ENCODE measurements at regions not wholly inside any gene's neighbourhood (a gene's known extent, or its start where the extent isn't known, plus 50 kb on each side); places are given as distances from the start of the nearest gene placed in this dataset.

DNA sequence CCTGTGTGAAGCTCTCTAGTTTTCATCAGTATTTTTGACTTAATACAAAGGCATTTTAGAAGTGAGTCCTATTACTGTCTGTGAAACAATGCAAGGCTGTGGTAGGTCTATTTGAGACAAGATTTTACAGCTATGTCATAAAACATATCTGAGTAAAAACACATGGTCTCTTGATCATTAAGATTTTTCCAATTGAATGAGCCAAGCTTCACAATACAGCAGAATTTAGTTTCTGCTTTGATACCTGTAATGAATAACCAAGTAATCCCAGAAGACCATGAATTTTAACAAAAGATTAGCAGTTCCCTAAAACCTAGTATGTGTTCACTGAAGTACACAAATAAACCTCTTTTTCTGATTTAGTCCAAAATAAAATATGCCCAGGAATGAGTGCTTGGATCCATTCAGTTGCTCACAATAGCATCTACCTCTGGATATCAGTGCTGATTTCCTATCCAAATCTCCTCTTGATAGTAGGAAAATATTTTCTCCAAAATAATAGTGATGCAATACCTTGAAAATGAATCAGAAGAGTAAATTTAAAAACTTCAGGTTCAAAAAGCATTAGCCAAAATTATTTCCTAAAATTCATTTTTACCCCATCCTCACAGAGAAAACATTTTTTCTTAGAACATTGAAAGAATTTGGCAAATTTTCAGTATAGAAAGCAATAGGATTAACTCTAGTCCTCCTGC is 533.5 kb upstream of the SGCG start:
- no peaks in the 10 kb centered on the region for H3K9me3 ChIP-seq (ENCODE audit: control insufficient read depth in 3 of 3, low read length in 3 of 3)
- no peaks in the 10 kb centered on the region for H3K36me3 ChIP-seq (ENCODE audit: control insufficient read depth in 3 of 3, insufficient read depth in 3 of 3, low read length in 3 of 3)
- H3K27ac ChIP-seq (ENCODE audit: low read depth, low read length) = no peak overlapping the region
- no peaks in the 10 kb centered on the region for H3K4me1 ChIP-seq (ENCODE audit: control insufficient read depth in 3 of 3, insufficient read depth in 3 of 3, low read length in 3 of 3)
- no peak overlapping the region for H3K9ac ChIP-seq (ENCODE audit: low read depth in 1 of 3, low read length in 3 of 3)
- no peak overlapping the region for H3K4me3 ChIP-seq (ENCODE audit: low read length in 3 of 3)
- H3K27me3 ChIP-seq (ENCODE audit: control insufficient read depth in 3 of 3, insufficient read depth in 3 of 3, low read length in 3 of 3) = no peaks in the 10 kb centered on the region

DNA sequence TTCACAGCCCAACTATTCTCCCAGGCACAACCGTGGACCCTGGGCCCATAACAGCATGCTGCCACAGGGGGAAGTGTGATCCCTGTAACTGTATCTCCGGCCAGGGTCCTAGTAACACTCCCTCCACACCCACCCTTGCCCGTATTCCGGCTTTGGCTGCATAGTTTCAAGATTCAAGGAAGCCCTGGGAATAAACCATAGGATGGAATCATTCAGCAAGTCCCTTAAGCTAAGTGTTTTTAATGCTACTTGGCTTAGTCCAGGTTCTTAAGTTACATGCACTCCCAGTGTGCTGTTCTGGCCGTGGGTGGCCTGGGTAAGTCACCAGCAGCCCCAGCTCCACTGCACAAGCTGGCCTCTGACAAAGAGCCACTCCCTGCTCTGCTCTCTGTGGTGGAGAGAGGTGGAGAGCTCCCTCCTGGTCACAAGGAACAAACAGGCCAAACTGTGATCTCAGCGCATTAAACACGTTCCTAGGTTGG is 532.4 kb upstream of the SGCG start:
- Histone ChIP-seq H3K4me3 (ENCODE audit: low read length in 3 of 3) (no peak overlapping the region), H3K36me3 (ENCODE audit: control insufficient read depth in 3 of 3, insufficient read depth in 3 of 3, low read length in 3 of 3) (no peaks in the 10 kb centered on the region)

DNA sequence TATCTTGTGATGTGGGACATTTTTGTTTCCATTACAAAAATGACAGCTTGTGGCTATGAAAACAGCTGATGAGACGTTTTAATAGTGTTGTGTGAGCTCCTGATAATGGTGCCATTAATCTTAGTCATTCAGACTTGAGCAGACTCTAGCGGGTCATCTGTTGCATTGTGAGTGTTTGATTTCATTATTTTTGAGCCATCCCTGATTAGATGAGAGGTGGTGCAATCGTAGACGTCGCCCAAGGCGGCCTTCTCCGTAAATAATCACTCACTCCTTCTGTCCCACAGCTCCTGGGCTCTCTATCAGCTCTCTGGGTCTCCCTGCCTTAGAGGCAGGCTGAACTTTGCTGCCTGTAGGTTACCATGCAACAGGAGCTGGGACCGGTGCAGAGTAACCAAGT is 528.0 kb upstream of the SGCG start:
- Histone ChIP-seq H3K9ac (ENCODE audit: low read depth in 1 of 3, low read length in 3 of 3) (no peak overlapping the region), H3K27ac (ENCODE audit: low read depth, low read length) (no peak overlapping the region), H3K9me3 (ENCODE audit: control insufficient read depth in 3 of 3, low read length in 3 of 3) (no peaks in the 10 kb centered on the region), H3K4me3 (ENCODE audit: low read length in 3 of 3) (no peak overlapping the region), H3K27me3 (ENCODE audit: control insufficient read depth in 3 of 3, insufficient read depth in 3 of 3, low read length in 3 of 3) (no peaks in the 10 kb centered on the region), H3K4me1 (ENCODE audit: control insufficient read depth in 3 of 3, insufficient read depth in 3 of 3, low read length in 3 of 3) (no peaks in the 10 kb centered on the region), H3K36me3 (ENCODE audit: control insufficient read depth in 3 of 3, insufficient read depth in 3 of 3, low read length in 3 of 3) (no peaks in the 10 kb centered on the region)

More for the DNA sequence above, 532.4 kb upstream of the SGCG start:
- H3K9ac ChIP-seq (ENCODE audit: low read depth in 1 of 3, low read length in 3 of 3) = no peak overlapping the region
- H3K9me3 ChIP-seq (ENCODE audit: control insufficient read depth in 3 of 3, low read length in 3 of 3) = no peaks in the 10 kb centered on the region
- no peaks in the 10 kb centered on the region for H3K27me3 ChIP-seq (ENCODE audit: control insufficient read depth in 3 of 3, insufficient read depth in 3 of 3, low read length in 3 of 3)
- H3K4me1 ChIP-seq (ENCODE audit: control insufficient read depth in 3 of 3, insufficient read depth in 3 of 3, low read length in 3 of 3) = no peaks in the 10 kb centered on the region
- no peak overlapping the region for H3K27ac ChIP-seq (ENCODE audit: low read depth, low read length)

DNA sequence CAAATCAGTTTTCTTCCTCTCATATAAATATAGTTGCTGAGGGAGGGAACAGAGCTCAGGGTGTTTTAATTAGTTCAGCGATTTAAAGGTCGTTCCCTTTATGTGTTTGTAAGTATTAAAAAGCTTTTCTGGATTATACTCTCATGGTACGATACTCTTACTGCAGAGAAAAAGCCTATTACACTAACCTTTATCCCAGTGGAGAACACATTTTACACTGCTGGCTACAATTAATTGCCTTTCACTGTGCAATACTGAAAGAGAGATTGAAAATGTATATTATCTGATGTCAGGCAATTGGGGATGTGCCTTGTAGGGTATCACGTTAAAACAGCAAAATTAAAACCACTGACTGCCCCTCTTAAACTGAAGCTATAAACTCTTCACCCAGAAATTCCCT is 526.9 kb upstream of the SGCG start:
- Histone ChIP-seq H3K9me3 (ENCODE audit: control insufficient read depth in 3 of 3, low read length in 3 of 3) (peaks cover 0 to 2% (median 0%) of the 10 kb centered on the region in 3 donors), H3K9ac (ENCODE audit: low read depth in 1 of 3, low read length in 3 of 3) (no peak overlapping the region), H3K27ac (ENCODE audit: low read depth, low read length) (no peak overlapping the region), H3K27me3 (ENCODE audit: control insufficient read depth in 3 of 3, insufficient read depth in 3 of 3, low read length in 3 of 3) (no peaks in the 10 kb centered on the region), H3K36me3 (ENCODE audit: control insufficient read depth in 3 of 3, insufficient read depth in 3 of 3, low read length in 3 of 3) (no peaks in the 10 kb centered on the region), H3K4me3 (ENCODE audit: low read length in 3 of 3) (no peak overlapping the region), H3K4me1 (ENCODE audit: control insufficient read depth in 3 of 3, insufficient read depth in 3 of 3, low read length in 3 of 3) (no peaks in the 10 kb centered on the region)

DNA sequence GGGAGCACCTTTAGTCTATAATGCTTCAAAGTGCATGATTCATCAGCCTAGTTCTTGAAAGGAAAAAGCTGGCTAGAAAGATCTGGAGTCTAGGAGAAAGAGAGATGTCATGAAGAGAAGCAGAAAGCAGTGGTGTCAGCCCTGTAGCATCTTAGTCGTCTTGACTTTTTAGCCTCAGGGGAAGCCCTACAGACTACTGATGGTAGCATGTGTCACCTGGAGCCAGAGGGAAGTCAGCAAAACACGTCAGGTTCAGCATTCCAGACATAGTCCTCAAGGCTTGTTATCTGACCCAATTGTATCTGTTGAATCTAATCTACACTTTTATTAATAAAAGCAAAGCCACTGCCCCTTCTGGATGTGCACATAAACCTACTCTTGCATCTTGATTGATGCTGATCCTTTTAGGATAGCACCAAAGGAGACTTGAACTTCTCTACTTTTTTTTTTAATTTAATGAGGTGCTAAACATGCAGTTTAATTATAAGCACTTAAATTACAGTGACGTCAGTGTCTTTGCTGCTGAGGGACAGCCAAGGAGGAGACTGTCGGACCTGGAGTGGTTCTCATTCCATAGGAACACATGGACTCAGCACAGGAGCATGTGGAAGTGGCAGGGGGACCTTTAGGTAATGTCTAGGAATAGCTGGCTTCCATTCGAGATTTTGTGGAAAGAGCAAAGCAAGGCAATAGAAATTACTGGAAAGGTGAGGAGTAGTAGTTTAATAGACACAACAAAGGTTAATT is 525.5 kb upstream of the SGCG start:
- no peak overlapping the region for H3K4me3 ChIP-seq (ENCODE audit: low read length in 3 of 3)
- no peaks in the 10 kb centered on the region for H3K36me3 ChIP-seq (ENCODE audit: control insufficient read depth in 3 of 3, insufficient read depth in 3 of 3, low read length in 3 of 3)
- no peaks in the 10 kb centered on the region for H3K27me3 ChIP-seq (ENCODE audit: control insufficient read depth in 3 of 3, insufficient read depth in 3 of 3, low read length in 3 of 3)
- no peaks in the 10 kb centered on the region for H3K4me1 ChIP-seq (ENCODE audit: control insufficient read depth in 3 of 3, insufficient read depth in 3 of 3, low read length in 3 of 3)
- no peak overlapping the region for H3K27ac ChIP-seq (ENCODE audit: low read depth, low read length)
- no peak overlapping the region for H3K9ac ChIP-seq (ENCODE audit: low read depth in 1 of 3, low read length in 3 of 3)
- peaks cover 0 to 2% (median 0%) of the 10 kb centered on the region in 3 donors for H3K9me3 ChIP-seq (ENCODE audit: control insufficient read depth in 3 of 3, low read length in 3 of 3)

DNA sequence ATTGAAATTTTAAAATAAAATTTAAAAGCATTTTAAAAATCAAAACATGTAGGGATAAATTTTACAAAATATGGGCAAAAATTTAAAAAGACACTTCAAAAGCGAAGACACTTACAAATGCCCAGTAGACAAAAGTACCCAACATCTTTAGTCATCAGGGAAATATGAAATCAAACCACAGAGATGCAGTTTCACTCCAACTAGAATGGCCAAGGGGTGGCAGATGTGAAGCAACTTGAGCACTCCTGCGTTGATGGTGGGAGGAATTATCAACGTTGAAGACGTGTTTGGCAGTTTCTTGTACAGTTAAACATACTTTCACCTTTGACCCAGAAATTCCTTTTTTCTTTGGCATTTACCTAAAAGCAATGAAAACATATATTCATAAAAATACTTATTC is 518.0 kb upstream of the SGCG start:
- H3K36me3 ChIP-seq (ENCODE audit: control insufficient read depth in 3 of 3, insufficient read depth in 3 of 3, low read length in 3 of 3) = no peaks in the 10 kb centered on the region
- H3K9ac ChIP-seq (ENCODE audit: low read depth in 1 of 3, low read length in 3 of 3) = no peak overlapping the region
- peaks cover 0 to 2% (median 0%) of the 10 kb centered on the region in 3 donors for H3K9me3 ChIP-seq (ENCODE audit: control insufficient read depth in 3 of 3, low read length in 3 of 3)
- no peaks in the 10 kb centered on the region for H3K27me3 ChIP-seq (ENCODE audit: control insufficient read depth in 3 of 3, insufficient read depth in 3 of 3, low read length in 3 of 3)
- no peak overlapping the region for H3K4me3 ChIP-seq (ENCODE audit: low read length in 3 of 3)
- no peak overlapping the region for H3K27ac ChIP-seq (ENCODE audit: low read depth, low read length)
- H3K4me1 ChIP-seq (ENCODE audit: control insufficient read depth in 3 of 3, insufficient read depth in 3 of 3, low read length in 3 of 3) = no peaks in the 10 kb centered on the region

DNA sequence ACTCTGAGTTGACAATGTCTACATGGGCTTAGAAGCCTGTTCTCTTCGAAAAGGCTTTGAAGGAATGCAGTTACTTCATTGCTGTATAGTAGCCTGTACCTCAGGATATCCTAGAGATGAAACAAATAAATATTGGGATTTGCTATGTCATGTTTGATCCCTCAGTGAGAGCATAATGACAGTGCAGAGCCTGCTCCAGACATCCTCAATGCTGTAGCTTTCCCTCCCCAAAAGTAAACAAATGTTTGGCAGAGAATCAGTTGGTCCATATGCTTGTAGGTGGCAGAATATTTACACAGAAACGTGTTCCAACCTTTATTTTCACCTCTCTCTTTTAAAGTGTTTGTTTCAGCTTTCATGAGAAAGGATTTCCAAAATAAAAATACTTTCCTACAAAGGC is 515.3 kb upstream of the SGCG start:
- no peaks in the 10 kb centered on the region for H3K4me1 ChIP-seq (ENCODE audit: control insufficient read depth in 3 of 3, insufficient read depth in 3 of 3, low read length in 3 of 3)
- H3K27me3 ChIP-seq (ENCODE audit: control insufficient read depth in 3 of 3, insufficient read depth in 3 of 3, low read length in 3 of 3) = no peaks in the 10 kb centered on the region
- no peak overlapping the region for H3K27ac ChIP-seq (ENCODE audit: low read depth, low read length)
- H3K36me3 ChIP-seq (ENCODE audit: control insufficient read depth in 3 of 3, insufficient read depth in 3 of 3, low read length in 3 of 3) = no peaks in the 10 kb centered on the region
- no peak overlapping the region for H3K4me3 ChIP-seq (ENCODE audit: low read length in 3 of 3)
- H3K9ac ChIP-seq (ENCODE audit: low read depth in 1 of 3, low read length in 3 of 3) = no peak overlapping the region
- H3K9me3 ChIP-seq (ENCODE audit: control insufficient read depth in 3 of 3, low read length in 3 of 3) = peaks cover 0 to 3% (median 0%) of the 10 kb centered on the region in 3 donors

DNA sequence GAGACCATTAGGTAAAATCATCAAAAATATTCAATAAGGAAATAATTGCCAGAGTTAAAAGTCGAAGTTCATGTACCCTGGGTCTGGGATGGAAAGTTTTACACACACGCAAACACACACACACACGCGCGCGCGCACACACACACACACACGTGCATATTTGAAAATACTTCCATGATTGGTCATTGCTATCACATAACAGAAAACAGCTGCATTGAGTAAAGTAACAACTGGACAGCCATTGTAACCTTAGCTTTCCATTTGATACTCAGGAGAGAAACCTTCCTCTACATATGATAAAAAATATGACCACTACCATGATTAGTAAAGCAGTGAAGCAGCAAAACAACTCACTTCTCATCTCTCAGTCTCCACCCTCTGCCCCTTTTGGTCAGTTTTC is 490.0 kb upstream of the SGCG start:
- H3K27me3 ChIP-seq (ENCODE audit: control insufficient read depth in 3 of 3, insufficient read depth in 3 of 3, low read length in 3 of 3) = no peaks in the 10 kb centered on the region
- H3K9me3 ChIP-seq (ENCODE audit: control insufficient read depth in 3 of 3, low read length in 3 of 3) = peaks cover 0 to 3% (median 0%) of the 10 kb centered on the region in 3 donors
- H3K27ac ChIP-seq (ENCODE audit: low read depth, low read length) = no peak overlapping the region
- no peaks in the 10 kb centered on the region for H3K4me1 ChIP-seq (ENCODE audit: control insufficient read depth in 3 of 3, insufficient read depth in 3 of 3, low read length in 3 of 3)
- H3K36me3 ChIP-seq (ENCODE audit: control insufficient read depth in 3 of 3, insufficient read depth in 3 of 3, low read length in 3 of 3) = no peaks in the 10 kb centered on the region
- no peak overlapping the region for H3K4me3 ChIP-seq (ENCODE audit: low read length in 3 of 3)
- H3K9ac ChIP-seq (ENCODE audit: low read depth in 1 of 3, low read length in 3 of 3) = no peak overlapping the region

DNA sequence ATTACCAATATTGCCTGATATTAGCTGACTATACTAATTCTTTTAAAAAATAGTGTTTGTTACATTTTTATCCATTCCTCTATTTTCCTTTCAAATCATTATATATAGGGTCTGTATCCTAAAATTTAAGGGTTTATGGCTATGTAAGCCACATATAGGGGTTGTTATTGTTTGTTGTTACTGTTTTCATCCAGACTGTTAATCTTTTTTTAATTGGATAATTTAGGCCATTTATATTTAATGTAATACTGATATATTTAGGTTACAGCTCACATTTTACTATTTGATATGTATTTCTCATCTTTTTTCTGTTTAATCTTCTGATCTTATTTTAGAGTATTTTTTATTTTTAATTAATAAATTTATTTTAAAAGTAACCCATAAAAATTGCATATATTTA is 487.1 kb upstream of the SGCG start:
- Histone ChIP-seq H3K36me3 (ENCODE audit: control insufficient read depth in 3 of 3, insufficient read depth in 3 of 3, low read length in 3 of 3) (no peaks in the 10 kb centered on the region), H3K9ac (ENCODE audit: low read depth in 1 of 3, low read length in 3 of 3) (no peak overlapping the region), H3K4me3 (ENCODE audit: low read length in 3 of 3) (no peak overlapping the region), H3K4me1 (ENCODE audit: control insufficient read depth in 3 of 3, insufficient read depth in 3 of 3, low read length in 3 of 3) (no peaks in the 10 kb centered on the region), H3K27ac (ENCODE audit: low read depth, low read length) (no peak overlapping the region), H3K9me3 (ENCODE audit: control insufficient read depth in 3 of 3, low read length in 3 of 3) (peaks cover 0 to 3% (median 0%) of the 10 kb centered on the region in 3 donors), H3K27me3 (ENCODE audit: control insufficient read depth in 3 of 3, insufficient read depth in 3 of 3, low read length in 3 of 3) (no peaks in the 10 kb centered on the region)

DNA sequence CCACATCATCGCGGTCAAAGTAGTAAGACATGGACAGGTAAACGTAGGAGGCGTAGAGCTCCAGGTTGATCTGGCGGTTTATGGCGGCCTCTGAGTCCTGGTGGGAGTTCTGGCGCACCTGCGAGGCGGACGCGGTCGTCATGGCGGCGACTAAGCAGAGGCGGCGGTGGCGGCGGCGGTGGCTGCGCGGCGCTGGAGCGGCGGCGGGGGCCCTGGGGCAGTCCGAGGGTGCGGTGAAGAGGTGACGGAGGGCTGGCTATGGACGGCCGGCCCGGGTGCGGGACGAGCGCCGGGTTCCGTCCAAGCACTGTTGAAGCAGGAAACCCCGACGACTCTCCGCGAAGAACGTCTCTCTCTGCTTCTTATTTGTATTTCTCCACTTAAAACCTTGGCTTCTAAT is 484.3 kb upstream of the SGCG start:
- Histone ChIP-seq H3K4me3 (ENCODE audit: low read length in 3 of 3) (no peak overlapping the region), H3K27ac (ENCODE audit: low read depth, low read length) (no peak overlapping the region), H3K9ac (ENCODE audit: low read depth in 1 of 3, low read length in 3 of 3) (no peak overlapping the region), H3K36me3 (ENCODE audit: control insufficient read depth in 3 of 3, insufficient read depth in 3 of 3, low read length in 3 of 3) (no peaks in the 10 kb centered on the region), H3K4me1 (ENCODE audit: control insufficient read depth in 3 of 3, insufficient read depth in 3 of 3, low read length in 3 of 3) (no peaks in the 10 kb centered on the region), H3K9me3 (ENCODE audit: control insufficient read depth in 3 of 3, low read length in 3 of 3) (peaks cover 0 to 3% (median 0%) of the 10 kb centered on the region in 3 donors), H3K27me3 (ENCODE audit: control insufficient read depth in 3 of 3, insufficient read depth in 3 of 3, low read length in 3 of 3) (no peaks in the 10 kb centered on the region)

Measured in skeletal muscle tissue (tissue), 3 donors.